HEK293T (cell line): ENCODE measurements at regions not wholly inside any gene's neighbourhood (a gene's known extent, or its start where the extent isn't known, plus 50 kb on each side); places are given as distances from the start of the nearest gene placed in this dataset.

Experiments used
- CTCF ChIA-PET: fragments of 350-600 bp; formaldehyde crosslinking; extraction: SDS; loops from one replicate; lab custom pipeline; 2021; ENCODE audit warnings: antibody characterized with exemption, inconsistent platforms; lab: Yijun Ruan, JAX
- POLR2A ChIA-PET: fragments of 350-600 bp; formaldehyde crosslinking; extraction: SDS; loops from one replicate; lab custom pipeline; 2020; ENCODE audit warnings: antibody characterized with exemption, inconsistent platforms; lab: Yijun Ruan, JAX
- DNase-seq: peaks from one replicate; pipeline ENCODE4 v3.0.0; 2012; ENCODE audit warnings: mixed read lengths; ENCODE audit errors: extremely low spot score
- ARNT ChIP-seq: fragments of 450-650 bp; IDR thresholded peaks from 2 replicates; pipeline ENCODE4 v1.6.1; 2017; ENCODE audit warnings: mild to moderate bottlenecking
- BHLHE40 ChIP-seq: fragments of 450-650 bp; IDR thresholded peaks from 2 replicates; pipeline ENCODE4 v1.6.1; 2016; ENCODE audit warnings: mild to moderate bottlenecking, moderate library complexity, borderline replicate concordance
- CTBP1 ChIP-seq: fragments of 450-650 bp; IDR thresholded peaks from 2 replicates; pipeline ENCODE4 v1.6.1; 2016; ENCODE audit warnings: borderline replicate concordance
- ELF4 ChIP-seq: fragments of 450-650 bp; IDR thresholded peaks from 2 replicates; pipeline ENCODE4 v1.6.1; 2017; ENCODE audit warnings: antibody characterized with exemption
- FOXA1 ChIP-seq: fragments of 450-650 bp; IDR thresholded peaks from 2 replicates; pipeline ENCODE4 v1.6.1; 2016; ENCODE audit warnings: mild to moderate bottlenecking
- FOXK2 ChIP-seq: fragments of 450-650 bp; IDR thresholded peaks from 2 replicates; pipeline ENCODE4 v1.6.1; 2016; ENCODE audit warnings: mild to moderate bottlenecking
- FOXM1 ChIP-seq: fragments of 450-650 bp; IDR thresholded peaks from 2 replicates; pipeline ENCODE4 v1.6.1; 2017; ENCODE audit warnings: mild to moderate bottlenecking, borderline replicate concordance
- HDGF ChIP-seq: fragments of 450-650 bp; IDR thresholded peaks from 2 replicates; pipeline ENCODE4 v1.6.1; 2017; ENCODE audit warnings: antibody characterized with exemption, borderline replicate concordance
- L3MBTL2 ChIP-seq: fragments of 450-650 bp; conservative IDR thresholded peaks from 2 replicates; pipeline ENCODE4 v1.6.1; 2016; ENCODE audit warnings: mild to moderate bottlenecking
- LEF1 ChIP-seq: fragments of 450-650 bp; IDR thresholded peaks from 2 replicates; pipeline ENCODE4 v1.6.1; 2017; ENCODE audit warnings: mild to moderate bottlenecking, borderline replicate concordance
- NFRKB ChIP-seq: fragments of 450-650 bp; IDR thresholded peaks from 2 replicates; pipeline ENCODE4 v1.6.1; 2016; ENCODE audit warnings: mild to moderate bottlenecking, moderate library complexity
- SP1 ChIP-seq: fragments of 450-650 bp; IDR thresholded peaks from 2 replicates; pipeline ENCODE4 v1.6.1; 2017
- SUZ12 ChIP-seq: fragments of 450-650 bp; IDR thresholded peaks from 2 replicates; pipeline ENCODE4 v1.6.1; 2016; ENCODE audit warnings: mild to moderate bottlenecking
- TARDBP ChIP-seq: fragments of 450-650 bp; IDR thresholded peaks from 2 replicates; pipeline ENCODE4 v1.6.1; 2016
- ZNF384 ChIP-seq: fragments of 450-650 bp; IDR thresholded peaks from 2 replicates; pipeline ENCODE4 v1.6.1; 2016
- TF ChIP-seq, protein P1 (sequence below): fragments of 450-650 bp; IDR thresholded peaks from 2 replicates; pipeline ENCODE4 v1.6.1; 2016

DNA sequence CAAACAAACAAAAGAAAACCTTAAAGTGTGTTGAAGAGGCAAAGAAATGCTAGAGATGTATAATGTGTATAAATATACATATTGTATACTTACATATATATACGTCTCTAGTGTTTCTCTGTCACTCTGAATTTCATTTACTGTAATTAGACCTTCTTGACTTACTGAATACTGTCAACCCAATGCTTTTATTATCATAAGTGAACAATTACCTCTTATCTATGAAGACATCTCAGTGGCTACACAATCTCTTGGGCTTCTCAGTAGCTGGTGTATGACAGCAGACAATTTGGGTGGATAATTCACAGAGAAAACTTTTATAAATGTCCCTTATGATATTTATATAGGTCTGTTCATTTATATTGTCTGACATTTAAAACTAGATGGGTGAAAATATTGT lies 664.1 kb upstream of the ANO3 start:
- CTCF ChIA-PET = no interaction called here
- POLR2A ChIA-PET = no interaction called here
- no peak for TF ChIP-seq LEF1
- no peak for TF ChIP-seq SUZ12
- TF ChIP-seq ZNF384 = no peak
- DNase-seq = no peak

DNA sequence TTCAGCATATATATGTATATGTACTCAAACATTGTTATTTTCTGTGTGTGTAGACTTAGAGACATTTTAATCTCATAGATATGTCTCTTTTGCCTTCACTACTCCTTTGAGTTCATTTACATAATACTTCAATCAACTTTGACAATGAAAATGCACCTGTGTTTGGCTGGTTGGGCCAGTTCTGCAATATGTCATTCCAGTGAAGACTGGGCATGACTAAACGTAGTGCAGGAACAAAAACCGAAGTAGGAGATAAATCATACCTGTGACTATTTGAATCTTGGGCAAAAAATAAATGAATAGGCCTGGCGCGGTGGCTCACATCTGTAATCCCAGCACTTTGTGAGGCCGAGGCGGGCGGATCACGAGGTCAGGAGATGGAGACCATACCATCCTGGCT lies 640.0 kb upstream of the ANO3 start:
- ChIA-PET CTCF (no interaction called here), POLR2A (no interaction called here)
- DNase-seq = no peak
- no peak for TF ChIP-seq LEF1
- no peak for TF ChIP-seq ARNT
- TF ChIP-seq HDGF = no peak
- TF ChIP-seq FOXK2 = no peak
- no peak for TF ChIP-seq SUZ12
- no peak for TF ChIP-seq FOXA1
- no peak for TF ChIP-seq FOXM1
- TF ChIP-seq CTBP1 = no peak
- no peak for TF ChIP-seq NFRKB
- TF ChIP-seq SP1 = no peak
- TF ChIP-seq ZNF384 = no peak
- no peak for TF ChIP-seq BHLHE40

DNA sequence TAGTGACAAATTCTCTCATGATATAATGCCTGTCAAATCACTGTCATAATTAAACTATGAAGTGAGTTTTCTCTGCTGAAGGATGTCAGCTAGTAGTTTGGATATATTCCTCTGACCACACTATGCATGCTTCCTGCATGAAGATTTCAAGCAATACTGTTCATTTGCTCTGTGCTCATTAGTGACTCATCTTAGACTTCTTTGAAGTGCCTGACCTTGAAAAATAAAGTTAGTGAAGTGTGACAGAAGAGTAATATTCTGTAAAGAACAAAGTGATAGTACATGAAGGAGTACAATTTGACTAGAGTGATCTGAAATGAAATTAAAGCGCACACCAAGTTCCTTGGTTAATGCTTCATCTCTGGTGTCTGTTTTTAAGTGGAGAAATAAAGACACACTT lies 629.5 kb upstream of the ANO3 start:
- TF ChIP-seq, protein P1, sequence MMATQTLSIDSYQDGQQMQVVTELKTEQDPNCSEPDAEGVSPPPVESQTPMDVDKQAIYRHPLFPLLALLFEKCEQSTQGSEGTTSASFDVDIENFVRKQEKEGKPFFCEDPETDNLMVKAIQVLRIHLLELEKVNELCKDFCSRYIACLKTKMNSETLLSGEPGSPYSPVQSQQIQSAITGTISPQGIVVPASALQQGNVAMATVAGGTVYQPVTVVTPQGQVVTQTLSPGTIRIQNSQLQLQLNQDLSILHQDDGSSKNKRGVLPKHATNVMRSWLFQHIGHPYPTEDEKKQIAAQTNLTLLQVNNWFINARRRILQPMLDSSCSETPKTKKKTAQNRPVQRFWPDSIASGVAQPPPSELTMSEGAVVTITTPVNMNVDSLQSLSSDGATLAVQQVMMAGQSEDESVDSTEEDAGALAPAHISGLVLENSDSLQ = no peak
- TF ChIP-seq ZNF384 = no peak
- no peak for TF ChIP-seq L3MBTL2
- TF ChIP-seq FOXM1 = no peak
- no peak for TF ChIP-seq ELF4
- no peak for TF ChIP-seq FOXK2
- TF ChIP-seq TARDBP = no peak
- no peak for TF ChIP-seq NFRKB
- TF ChIP-seq LEF1 = no peak
- POLR2A ChIA-PET = no interaction called here
- DNase-seq = no peak
- CTCF ChIA-PET = no interaction called here

DNA sequence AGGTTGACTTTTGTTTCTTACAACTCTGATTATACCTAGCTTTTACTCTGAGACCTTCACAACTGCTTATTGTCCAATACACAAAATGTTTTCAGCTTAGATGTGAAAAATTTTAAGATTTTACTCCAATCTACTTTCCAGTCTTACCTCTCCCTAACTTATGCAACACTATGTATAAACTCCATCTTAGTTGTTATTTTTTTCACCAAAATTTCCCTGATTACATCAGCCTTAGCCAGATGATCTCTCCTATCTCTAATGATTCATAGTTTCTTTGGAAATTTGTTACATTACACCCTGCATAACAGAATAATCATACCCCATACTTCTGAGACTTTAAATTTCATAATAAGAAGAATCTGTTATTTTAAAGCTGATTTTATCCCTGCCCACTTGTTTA lies 621.0 kb upstream of the ANO3 start:
- ChIA-PET POLR2A (no interaction called here), CTCF (no interaction called here)
- no peak for DNase-seq
- TF ChIP-seq BHLHE40 = no peak

DNA sequence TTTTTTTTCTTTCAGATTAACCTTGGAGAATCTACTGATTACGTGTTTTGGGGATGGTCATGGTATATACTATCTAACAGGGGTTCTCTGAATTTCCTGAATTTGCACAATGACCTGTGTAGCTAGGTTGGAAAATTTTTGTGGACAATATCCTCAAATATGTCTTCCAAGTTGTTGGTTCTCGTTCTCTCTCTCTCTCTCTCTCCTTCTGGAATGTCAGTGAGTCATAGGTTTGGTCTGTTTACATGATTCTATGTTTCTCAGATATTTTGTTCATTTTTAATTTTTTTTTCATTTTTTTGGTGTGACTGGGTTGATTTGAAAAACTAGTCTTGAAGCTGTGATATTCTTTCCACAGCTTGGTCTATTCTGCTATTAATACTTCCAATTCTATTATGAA lies 604.0 kb upstream of the ANO3 start:
- no peak for DNase-seq
- POLR2A ChIA-PET = no interaction called here
- CTCF ChIA-PET = no interaction called here
- TF ChIP-seq LEF1 = no peak
- no peak for TF ChIP-seq ELF4
- TF ChIP-seq HDGF = no peak
- TF ChIP-seq FOXA1 = no peak
- TF ChIP-seq, protein P1 = no peak
- no peak for TF ChIP-seq BHLHE40
- no peak for TF ChIP-seq CTBP1
- no peak for TF ChIP-seq L3MBTL2
- no peak for TF ChIP-seq ZNF384
- TF ChIP-seq NFRKB = no peak
- no peak for TF ChIP-seq TARDBP
- TF ChIP-seq SUZ12 = no peak
- TF ChIP-seq ARNT = no peak
- no peak for TF ChIP-seq FOXM1
- TF ChIP-seq SP1 = no peak
- TF ChIP-seq FOXK2 = no peak

DNA sequence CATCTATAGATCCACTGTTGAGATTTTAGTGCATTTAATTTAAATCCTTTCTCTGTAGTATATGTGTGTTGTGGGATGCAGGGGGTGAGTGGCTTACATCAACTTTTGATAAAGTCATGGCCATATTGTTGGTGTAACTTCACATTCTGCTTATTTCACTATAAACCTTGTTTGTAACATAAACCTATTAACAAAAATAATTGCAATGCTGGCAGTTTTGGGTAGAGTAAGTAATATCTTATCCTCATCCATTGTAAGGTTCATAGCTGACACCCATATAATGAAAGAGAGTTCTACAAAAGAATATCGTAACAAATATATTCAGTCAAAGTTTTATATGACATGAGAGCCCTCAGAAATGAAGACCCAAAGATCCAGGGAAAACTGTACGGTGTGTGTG lies 601.7 kb upstream of the ANO3 start:
- TF ChIP-seq FOXK2 (no peak), SUZ12 (no peak), ELF4 (no peak), FOXM1 (no peak)
- DNase-seq = no peak
- ChIA-PET CTCF (no interaction called here), POLR2A (no interaction called here)

DNA sequence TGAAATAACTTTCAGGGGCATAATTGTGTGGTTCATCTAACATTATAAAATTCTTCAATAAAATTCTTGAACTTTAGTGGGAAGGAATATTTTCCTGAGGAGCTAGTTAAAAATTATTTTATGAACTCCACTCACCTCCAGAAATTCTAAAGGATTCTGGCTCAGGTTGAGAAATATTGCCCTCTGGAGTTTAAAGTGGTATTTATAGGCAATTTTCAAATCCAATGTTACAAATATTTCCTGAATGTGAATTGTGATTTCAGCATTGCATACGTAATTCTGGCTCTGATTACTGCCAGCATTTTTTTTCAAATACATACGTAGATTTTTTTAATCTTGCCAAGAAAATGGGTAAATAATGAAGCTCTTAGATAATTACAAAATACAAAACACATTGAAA lies 598.2 kb upstream of the ANO3 start:
- no peak for TF ChIP-seq BHLHE40
- TF ChIP-seq NFRKB = no peak
- no peak for TF ChIP-seq ZNF384
- TF ChIP-seq SUZ12 = no peak
- no peak for TF ChIP-seq FOXM1
- no peak for TF ChIP-seq TARDBP
- ChIA-PET POLR2A (no interaction called here), CTCF (interaction anchor here (0.6 kb wide), 1 partner anchor 61 kb away, joined by 3 read pairs; no protein-coding TSS in a partner anchor)
- no peak for DNase-seq

DNA sequence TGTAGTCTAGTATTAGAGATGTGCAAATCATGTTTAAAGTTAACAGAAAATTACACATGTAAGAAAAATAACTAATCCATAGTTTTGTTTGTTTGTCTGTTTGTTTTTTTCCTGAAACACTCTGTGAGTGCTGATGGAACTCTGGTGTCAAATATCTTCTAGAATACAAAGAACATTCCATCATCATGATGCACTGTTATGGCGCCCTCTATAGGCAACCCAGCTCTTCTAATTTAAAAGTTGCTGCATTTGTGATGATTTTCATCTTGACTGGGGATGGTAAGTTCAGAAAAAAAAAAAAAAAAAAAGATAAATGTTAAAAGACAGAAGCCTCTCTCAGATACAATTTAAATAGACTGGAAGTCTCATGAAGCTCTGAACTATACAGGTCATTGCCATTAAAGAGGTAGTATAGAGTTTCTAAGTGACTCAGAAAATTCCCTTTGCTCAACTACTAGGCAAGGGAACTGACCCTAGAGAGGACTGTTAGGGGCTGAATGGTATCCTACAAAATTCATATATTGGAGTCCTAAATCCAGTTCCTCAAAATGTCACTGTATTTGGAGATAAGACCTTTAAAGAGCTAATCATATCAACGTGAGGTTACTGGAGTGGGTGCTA lies 597.2 kb upstream of the ANO3 start:
- CTCF ChIA-PET = interaction anchor here (0.7 kb wide), 1 partner anchor 39 kb away, joined by 3 read pairs; no protein-coding TSS in a partner anchor
- DNase-seq = no peak
- POLR2A ChIA-PET = no interaction called here
- TF ChIP-seq FOXK2 = no peak
- TF ChIP-seq ARNT = no peak
- TF ChIP-seq CTBP1 = no peak
- TF ChIP-seq ZNF384 = no peak
- no peak for TF ChIP-seq SP1
- no peak for TF ChIP-seq SUZ12
- no peak for TF ChIP-seq L3MBTL2
- TF ChIP-seq LEF1 = no peak
- TF ChIP-seq BHLHE40 = no peak
- no peak for TF ChIP-seq ELF4
- no peak for TF ChIP-seq TARDBP
- TF ChIP-seq, protein P1 = no peak
- no peak for TF ChIP-seq FOXA1
- no peak for TF ChIP-seq FOXM1
- no peak for TF ChIP-seq NFRKB
- TF ChIP-seq HDGF = no peak
